ENCODE measurements at regions not wholly inside any gene's neighbourhood (a gene's known extent, or its start where the extent isn't known, plus 50 kb on each side); places are given as distances from the start of the nearest gene placed in this dataset.

- peak; percentile 99 for DNase-seq (ENCODE audit: low spot score)
These were observed 129.2 kb downstream of the HFE start for GRCh38 chr6:26216359-26216885.

DNA sequence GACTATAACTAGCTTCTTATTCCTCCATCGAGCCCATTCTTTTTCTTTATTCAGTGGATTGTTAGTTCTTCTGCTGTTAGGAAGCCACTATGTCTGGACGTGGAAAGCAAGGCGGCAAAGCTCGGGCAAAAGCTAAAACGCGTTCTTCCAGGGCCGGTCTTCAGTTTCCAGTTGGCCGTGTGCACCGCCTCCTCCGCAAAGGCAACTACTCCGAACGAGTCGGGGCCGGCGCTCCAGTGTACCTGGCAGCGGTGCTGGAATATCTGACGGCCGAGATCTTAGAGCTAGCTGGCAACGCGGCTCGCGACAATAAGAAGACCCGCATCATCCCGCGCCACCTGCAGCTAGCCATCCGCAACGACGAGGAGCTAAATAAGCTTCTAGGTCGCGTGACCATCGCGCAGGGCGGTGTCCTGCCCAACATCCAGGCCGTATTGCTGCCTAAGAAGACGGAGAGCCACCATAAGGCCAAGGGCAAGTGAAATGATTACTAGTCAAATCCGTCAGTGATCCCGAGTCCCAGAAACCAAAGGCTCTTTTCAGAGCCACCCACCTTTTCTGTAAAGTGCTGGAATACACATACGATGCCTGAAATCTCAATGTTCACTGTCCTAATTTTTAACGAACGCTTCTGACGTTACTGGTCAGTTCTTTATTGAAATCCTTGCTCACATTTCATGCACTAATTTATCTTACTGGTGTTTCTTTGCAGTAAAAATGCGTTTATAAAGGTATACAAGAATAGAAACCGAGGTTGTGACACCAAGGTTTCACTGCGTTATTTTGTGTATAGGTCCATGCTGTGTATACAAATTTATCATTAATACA is 129.9 kb downstream of the HFE start:
- DNase-seq (ENCODE audit: low spot score) = peak; percentile 86

DNA sequence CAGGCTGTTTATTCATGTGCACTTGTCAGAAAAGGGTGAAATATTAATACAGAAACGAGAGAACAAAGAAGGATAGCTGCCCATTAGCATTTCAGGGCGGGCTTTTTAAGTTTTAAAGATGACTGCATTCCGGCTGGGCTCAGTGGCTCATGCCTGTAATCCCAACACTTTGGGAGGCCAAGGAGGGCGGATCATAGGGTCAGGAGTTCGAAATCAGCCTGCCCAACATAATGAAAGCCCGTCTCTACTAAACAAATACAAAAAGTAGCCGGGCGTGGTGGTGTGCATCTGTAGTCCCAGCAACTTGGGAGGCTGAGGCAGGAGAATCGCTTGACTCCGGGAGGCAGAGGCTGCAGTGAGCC is 130.5 kb downstream of the HFE start:
- DNase-seq (ENCODE audit: low spot score) = no peak

- peak; percentile 47 for DNase-seq (ENCODE audit: low spot score)
These were observed 131.6 kb downstream of the HFE start for GRCh38 chr6:26218824-26219223.

DNA sequence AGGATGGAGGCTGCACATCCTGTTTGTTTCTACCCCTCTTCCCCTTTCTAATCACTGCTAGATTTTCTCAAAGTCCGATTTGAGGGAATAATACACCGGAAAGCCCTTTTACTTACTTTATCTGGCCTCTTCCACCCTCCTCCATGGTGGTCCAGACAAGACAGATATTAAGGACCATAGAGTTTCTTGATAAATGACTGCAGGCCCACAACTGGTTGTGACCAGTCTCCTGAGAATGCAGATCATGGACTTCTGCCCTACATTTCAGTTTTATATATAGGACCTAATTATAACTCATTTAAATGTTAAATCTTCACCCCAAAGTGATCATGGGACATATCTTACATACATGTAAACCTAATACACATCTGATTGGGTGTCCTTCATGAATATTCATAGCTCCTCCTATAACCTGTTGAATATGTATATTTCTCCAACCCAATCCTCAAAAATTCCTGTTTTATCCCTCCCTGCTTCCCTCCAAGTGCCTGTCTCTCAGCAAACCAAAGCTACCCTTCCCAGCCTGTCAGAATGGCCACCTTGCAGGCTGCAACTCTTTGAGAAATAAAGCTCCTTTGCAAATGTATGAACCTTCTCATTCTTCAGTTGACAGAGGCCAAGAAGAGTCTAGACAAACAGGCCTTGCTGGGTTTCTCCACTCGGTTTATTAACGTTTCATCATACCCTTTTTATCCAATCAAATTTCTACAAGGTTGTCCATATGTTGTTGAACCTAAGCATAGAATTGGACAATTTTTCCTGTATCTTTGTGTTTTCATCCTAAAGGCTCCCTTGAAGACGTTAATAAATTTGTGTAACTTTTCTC is 133.1 kb downstream of the HFE start:
- DNase-seq (ENCODE audit: low spot score) = peak; percentile 71

- no peak for DNase-seq (ENCODE audit: low spot score)
These were observed 134.0 kb downstream of the HFE start for GRCh38 chr6:26221186-26221585.

DNA sequence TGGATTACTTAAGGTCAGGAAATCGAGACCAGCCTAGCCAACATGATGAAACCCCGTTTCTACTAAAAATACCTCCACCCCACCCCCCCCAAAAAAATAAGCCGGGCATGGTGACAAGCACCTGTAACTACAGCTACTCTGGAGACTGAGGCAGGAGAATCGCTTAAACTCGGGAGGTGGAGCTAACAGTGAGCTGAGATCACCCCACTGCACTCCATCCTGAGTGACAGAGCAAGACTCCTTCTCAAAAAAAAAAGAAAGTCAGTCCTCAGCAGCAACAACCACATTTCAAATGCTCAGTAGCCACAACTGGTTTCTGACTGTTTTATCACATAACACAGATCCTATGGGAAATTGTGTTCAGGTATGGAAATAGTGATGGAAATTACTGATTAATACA is 135.3 kb downstream of the HFE start:
- no peak for DNase-seq (ENCODE audit: low spot score)

- DNase-seq (ENCODE audit: low spot score) = peak; percentile 19
These were observed 136.0 kb downstream of the HFE start for GRCh38 chr6:26223228-26223627.

DNA sequence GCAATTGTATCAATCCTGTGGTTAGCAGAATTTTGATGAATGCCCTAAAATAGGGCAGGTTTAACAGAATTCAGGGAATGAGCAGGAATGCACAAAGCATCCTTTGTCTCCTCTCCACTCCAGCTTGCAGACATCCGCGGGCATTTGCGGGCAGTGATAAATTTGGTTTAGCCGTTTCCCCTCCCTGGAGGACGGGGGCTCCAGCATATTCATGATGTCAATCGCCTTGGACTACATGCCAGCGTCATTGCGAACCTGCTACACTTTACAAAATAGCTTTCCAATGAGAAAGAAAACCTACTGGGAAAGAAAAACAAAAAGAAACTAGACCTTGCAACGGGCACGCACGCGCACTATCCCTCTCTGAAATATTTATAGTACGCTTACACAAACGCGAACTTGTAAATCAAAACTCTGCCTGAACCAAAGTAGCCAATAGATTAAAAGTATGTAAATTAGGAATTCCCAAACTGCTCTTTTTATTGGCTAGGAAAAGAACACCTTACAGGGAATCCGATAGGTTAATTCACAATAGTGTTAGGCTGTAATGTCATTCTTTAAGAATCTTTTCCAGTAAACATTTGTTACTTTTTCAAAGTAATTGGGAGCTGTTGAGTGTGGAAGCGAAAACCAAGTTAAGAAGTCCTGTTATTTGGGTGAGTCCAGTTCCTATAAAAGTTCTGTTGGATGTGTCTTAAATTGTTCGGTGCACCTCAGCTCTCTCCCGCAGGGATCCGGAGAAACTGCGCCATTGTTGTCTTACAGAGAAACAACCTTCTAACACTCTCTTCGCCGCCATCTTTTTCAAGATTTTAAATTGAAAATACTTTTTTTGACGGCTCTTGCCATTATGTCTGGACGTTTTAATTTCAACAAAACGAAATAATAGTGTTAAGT is 136.7 kb downstream of the HFE start:
- DNase-seq (ENCODE audit: low spot score) = peak; percentile 51

DNA sequence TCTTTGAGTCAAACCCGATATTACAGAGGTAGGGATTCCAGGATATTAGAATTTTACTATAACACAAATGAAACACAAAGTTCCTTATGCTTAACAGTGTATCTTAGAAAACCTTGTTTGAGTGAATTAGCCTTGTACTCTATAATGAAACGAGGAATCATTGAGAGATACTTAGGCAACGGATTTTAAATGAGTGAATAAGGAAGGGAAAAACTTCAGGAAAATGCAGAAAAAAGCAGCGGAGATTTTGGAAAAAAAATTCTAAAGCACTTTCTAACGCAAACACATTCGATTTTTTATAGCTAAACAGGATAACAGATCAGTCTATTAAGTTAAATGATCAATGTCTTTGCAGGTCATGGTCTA is 137.3 kb downstream of the HFE start:
- no peak for DNase-seq (ENCODE audit: low spot score)

GRCh38 chr6:26224940-26225847 is 138.0 kb downstream of the HFE start:
- no peak for DNase-seq (ENCODE audit: low spot score)

DNA sequence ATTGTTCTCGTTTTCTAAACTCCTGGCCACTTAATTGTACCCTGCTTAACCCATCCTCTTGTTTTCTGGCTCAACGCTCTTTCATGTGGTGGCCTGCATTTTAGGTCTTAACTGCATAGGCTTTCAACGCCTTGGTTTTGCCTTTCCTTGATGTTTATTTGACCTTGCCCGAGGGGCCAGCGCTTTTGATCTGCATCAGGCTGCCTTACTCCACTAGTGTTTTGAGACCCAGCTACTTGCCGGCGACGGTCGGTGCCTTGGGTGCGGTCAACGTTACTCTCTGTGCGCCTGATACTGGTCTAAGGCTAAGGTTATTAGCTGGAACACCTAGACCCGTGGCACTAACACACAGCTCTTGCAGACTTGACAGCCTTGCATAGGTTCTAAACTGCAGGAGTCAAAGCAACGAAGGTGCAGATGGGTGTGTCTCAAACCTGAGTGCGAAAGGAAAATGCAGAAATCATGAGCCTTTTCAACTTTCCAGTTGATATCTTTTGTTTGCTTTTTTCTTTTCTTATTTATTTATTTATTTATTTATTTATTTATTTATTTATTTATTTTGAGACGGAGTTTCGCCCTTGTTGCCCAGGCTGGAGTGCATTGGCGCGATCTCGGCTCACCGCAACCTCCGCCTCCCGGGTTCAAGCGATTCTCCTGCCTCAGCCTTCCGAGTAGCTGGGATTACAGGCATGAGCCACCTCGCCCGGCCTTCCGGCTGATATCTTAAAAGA is 138.8 kb downstream of the HFE start:
- DNase-seq (ENCODE audit: low spot score) = no peak

DNA sequence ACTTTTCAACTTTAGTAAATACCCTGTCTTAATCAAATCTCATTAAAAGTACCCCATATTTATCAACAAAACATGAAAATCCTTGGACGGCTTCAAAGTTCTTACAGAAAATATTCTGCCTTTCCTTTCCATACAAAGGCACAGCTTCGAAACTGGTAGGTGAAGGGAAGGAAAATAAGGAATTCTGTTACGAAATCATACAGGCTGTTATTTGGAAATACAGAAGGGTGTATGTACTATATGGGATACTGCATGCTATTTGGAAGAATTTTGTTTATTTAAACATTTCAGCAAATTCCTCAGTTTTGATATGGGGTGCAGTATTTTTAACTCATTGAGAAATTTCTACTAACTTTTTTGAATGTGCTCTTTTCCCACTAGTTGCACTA is 138.4 kb upstream of the BTN3A2 start:
- DNase-seq (ENCODE audit: low spot score) = no peak

GRCh38 chr6:26230351-26230750 is 134.6 kb upstream of the BTN3A2 start:
- DNase-seq (ENCODE audit: low spot score) = no peak

- DNase-seq (ENCODE audit: low spot score) = no peak
These were observed 133.9 kb upstream of the BTN3A2 start for GRCh38 chr6:26231006-26231587.

DNA sequence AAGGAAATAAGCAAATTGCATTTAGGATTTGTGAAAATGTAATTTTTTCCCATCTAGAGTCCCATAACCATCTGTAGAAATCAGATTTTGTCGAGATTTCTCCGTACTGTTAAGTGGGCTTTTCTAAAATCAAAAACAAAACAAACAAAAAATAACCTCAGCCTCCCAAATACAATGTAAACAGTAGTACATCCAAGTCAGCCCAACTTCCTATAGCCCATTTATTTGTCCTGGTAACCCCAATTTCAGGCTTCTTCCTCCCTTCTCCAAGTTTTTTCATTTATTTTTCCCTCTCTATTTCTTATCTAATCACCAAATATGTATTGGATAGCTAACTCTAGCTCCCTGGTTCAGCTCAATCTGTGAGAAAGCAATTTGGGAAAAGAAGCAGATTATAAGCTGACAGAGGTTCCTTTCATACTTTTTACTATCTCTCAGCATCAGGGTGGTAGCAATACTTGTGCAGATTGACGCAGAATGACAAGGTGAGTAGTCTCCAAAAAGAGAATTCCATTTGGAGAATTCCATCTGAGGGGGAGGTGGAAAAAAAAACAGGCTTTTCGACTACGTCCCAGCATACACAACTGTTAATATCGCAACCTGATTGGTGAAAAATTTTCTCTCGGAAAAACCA is 132.6 kb upstream of the BTN3A2 start:
- DNase-seq (ENCODE audit: low spot score) = no peak

GRCh38 chr6:26232940-26233648 is 131.9 kb upstream of the BTN3A2 start:
- peak; percentile 74 for DNase-seq (ENCODE audit: low spot score)

DNA sequence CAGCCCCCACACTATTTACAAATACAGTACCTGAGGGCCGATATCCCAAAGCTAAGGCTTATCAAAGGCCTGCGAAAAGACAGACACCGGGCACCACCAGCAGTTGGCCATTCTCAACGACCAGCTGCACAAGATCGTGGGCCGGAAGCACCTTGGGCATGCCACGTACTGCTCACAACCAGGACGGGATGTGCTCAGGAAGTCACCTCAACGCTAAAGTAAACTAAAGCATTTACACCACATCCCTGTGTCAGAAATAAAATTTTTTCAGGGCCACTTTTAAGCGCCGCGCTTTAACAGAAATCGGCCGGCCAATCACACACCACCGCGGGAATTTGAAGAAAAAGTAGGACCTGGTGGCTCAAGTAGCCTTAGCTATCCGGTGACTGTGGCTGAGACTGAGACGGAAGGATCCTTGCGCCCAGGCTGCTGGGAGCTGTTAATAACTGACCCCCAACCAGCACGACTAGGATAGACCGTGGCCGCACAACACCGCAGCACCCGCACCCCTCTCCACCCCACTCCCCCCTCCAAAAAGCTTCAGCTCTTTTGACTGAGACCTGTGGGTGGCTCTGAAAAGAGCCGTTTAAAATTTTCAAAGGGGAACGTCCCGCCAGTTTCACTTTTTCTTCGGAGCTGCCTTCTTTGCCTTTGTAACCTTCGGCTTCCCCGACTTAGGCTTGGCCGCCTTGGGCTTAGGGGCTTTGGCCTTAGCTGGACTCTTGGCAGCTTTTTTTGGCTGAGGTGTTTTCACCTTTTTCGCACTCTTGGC is 131.2 kb upstream of the BTN3A2 start:
- peak; percentile 89 for DNase-seq (ENCODE audit: low spot score)
